HepG2 (cell line): ENCODE measurements at regions not wholly inside any gene's neighbourhood (a gene's known extent, or its start where the extent isn't known, plus 50 kb on each side); places are given as distances from the start of the nearest gene placed in this dataset.

ENCODE experiments used
- ATF7 ChIP-seq, 2 experiments: fragments of 450-650 bp in 1 of 2; sonication (generic) in 1 of 2; formaldehyde crosslinking in 1 of 2; IDR thresholded peaks; 2 replicates each; pipeline versions ENCODE4 v1.4.0 to v1.6.1; 2016 to 2020; ENCODE audit warnings: antibody characterized with exemption in 1 of 2, mild to moderate bottlenecking in 1 of 2, missing genetic modification reagents in 1 of 2
- FOXA3 ChIP-seq: IDR thresholded peaks from 2 replicates; pipeline ENCODE4 v1.6.1; 2016; ENCODE audit warnings: missing genetic modification reagents, missing compliant biosample characterization
- ISL2 ChIP-seq: sonication (generic); formaldehyde crosslinking; IDR thresholded peaks from 2 replicates; pipeline ENCODE4 v1.5.0; 2020; ENCODE audit warnings: missing genetic modification reagents
- JUND ChIP-seq: sonication (generic); formaldehyde crosslinking; IDR thresholded peaks from 2 replicates; pipeline ENCODE4 v1.8.0; 2022; ENCODE audit warnings: mild to moderate bottlenecking, missing genetic modification reagents
- KDM3A ChIP-seq: IDR thresholded peaks from 2 replicates; pipeline ENCODE4 v1.6.1; 2018; ENCODE audit warnings: low read depth, missing compliant biosample characterization
- KMT2B ChIP-seq: IDR thresholded peaks from 2 replicates; pipeline ENCODE4 v1.6.1; 2016; ENCODE audit warnings: missing genetic modification reagents, missing compliant biosample characterization
- MED1 ChIP-seq: sonication (generic); formaldehyde crosslinking; IDR thresholded peaks from 2 replicates; pipeline ENCODE4 v1.4.0; 2020; ENCODE audit warnings: missing genetic modification reagents
- NR1H2 ChIP-seq: sonication (generic); formaldehyde crosslinking; IDR thresholded peaks from 2 replicates; pipeline ENCODE4 v1.8.1; 2022; ENCODE audit warnings: low read depth, missing genetic modification reagents, borderline replicate concordance
- NR2F1 ChIP-seq, 2 experiments: fragments of 450-650 bp in 1 of 2; formaldehyde crosslinking in 1 of 2; IDR thresholded peaks; 2 replicates each; pipeline versions ENCODE4 v1.5.0 to v1.6.1; 2016 to 2020; ENCODE audit warnings: mild to moderate bottlenecking in 1 of 2, missing compliant biosample characterization in 1 of 2, missing genetic modification reagents in 1 of 2, moderate library complexity in 1 of 2
- PCBP1 ChIP-seq: fragments of 200-400 bp; formaldehyde crosslinking; IDR thresholded peaks from 2 replicates; pipeline ENCODE4 v1.6.1; 2017; ENCODE audit warnings: mild to moderate bottlenecking, low read depth, low read length, borderline replicate concordance
- REXO4 ChIP-seq: sonication (generic); formaldehyde crosslinking; IDR thresholded peaks from 2 replicates; pipeline ENCODE4 v1.8.0; 2022; ENCODE audit warnings: missing genetic modification reagents, mild to moderate bottlenecking, borderline replicate concordance
- SAP130 ChIP-seq: IDR thresholded peaks from 2 replicates; pipeline ENCODE4 v1.6.1; 2016; ENCODE audit warnings: low read depth
- TBP ChIP-seq: sonication (generic); formaldehyde crosslinking; IDR thresholded peaks from 2 replicates; pipeline ENCODE4 v1.5.0; 2020; ENCODE audit warnings: missing genetic modification reagents
- ZFP1 ChIP-seq: IDR thresholded peaks from 2 replicates; pipeline ENCODE4 v1.6.1; 2016
- ZIK1 ChIP-seq: sonication (generic); formaldehyde crosslinking; IDR thresholded peaks from 2 replicates; pipeline ENCODE4 v1.5.0; 2020; ENCODE audit warnings: mild to moderate bottlenecking, low read depth, missing genetic modification reagents, borderline replicate concordance
- ZMYM2 ChIP-seq: sonication (generic); formaldehyde crosslinking; IDR thresholded peaks from 2 replicates; pipeline ENCODE4 v1.8.0; 2022; ENCODE audit warnings: mild to moderate bottlenecking, missing genetic modification reagents
- ZNF337 ChIP-seq: sonication (generic); formaldehyde crosslinking; IDR thresholded peaks from 2 replicates; pipeline ENCODE4 v1.5.1; 2020; ENCODE audit warnings: missing genetic modification reagents, low read depth, mild to moderate bottlenecking, borderline replicate concordance
- ZNF746 ChIP-seq: sonication (generic); formaldehyde crosslinking; IDR thresholded peaks from 2 replicates; pipeline ENCODE4 v1.8.0; 2022; ENCODE audit warnings: mild to moderate bottlenecking, missing genetic modification reagents
- ZSCAN25 ChIP-seq: sonication (generic); formaldehyde crosslinking; IDR thresholded peaks from 2 replicates; pipeline ENCODE4 v1.8.0; 2022; ENCODE audit warnings: mild to moderate bottlenecking, missing genetic modification reagents
- TF ChIP-seq, protein P1 (sequence below): sonication (generic); formaldehyde crosslinking; IDR thresholded peaks from 2 replicates; pipeline ENCODE4 v1.5.1; 2020; ENCODE audit warnings: mild to moderate bottlenecking, missing genetic modification reagents, moderate library complexity
- TF ChIP-seq, protein P2 (sequence below): sonication (generic); formaldehyde crosslinking; IDR thresholded peaks from 2 replicates; pipeline ENCODE4 v1.4.0; 2020; ENCODE audit warnings: mild to moderate bottlenecking, missing genetic modification reagents
- TF ChIP-seq, protein P3 (sequence below): sonication (generic); formaldehyde crosslinking; IDR thresholded peaks from 2 replicates; pipeline ENCODE4 v1.5.0; 2020; ENCODE audit warnings: missing genetic modification reagents
- TF ChIP-seq, protein P4 (sequence below), 2 experiments: sonication (generic) in 1 of 2; formaldehyde crosslinking in 1 of 2; IDR thresholded peaks; 2 replicates each; pipeline versions ENCODE4 v1.4.0 to v1.6.1; 2016 to 2020; ENCODE audit warnings: borderline replicate concordance in 1 of 2, low read depth in 1 of 2, mild to moderate bottlenecking in 1 of 2, missing genetic modification reagents in 1 of 2

DNA sequence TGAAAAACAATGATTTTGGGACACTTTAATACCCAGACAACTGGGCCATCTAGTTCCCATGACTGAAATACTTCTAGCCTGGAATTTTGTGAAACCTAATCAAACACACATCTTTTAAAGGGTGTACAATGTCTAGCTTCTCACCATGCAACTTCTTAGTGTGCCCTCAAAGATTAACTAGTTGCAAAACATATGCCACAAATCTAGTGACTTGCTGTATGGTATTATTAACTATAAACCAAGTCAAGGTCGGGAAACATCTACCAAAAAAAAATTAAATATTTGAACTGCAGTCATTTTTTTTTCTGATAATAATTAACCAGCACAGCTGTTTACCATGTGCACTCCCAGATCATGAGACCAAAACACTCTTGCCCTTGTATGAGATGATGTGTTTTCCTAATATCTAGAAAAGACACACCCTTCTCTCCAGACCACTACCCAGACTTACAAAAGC, 171.8 kb upstream of the FOXN3 start (continued):
- no peak for TF ChIP-seq REXO4
- TF ChIP-seq PCBP1, result no peak
- TF ChIP-seq, protein P1, sequence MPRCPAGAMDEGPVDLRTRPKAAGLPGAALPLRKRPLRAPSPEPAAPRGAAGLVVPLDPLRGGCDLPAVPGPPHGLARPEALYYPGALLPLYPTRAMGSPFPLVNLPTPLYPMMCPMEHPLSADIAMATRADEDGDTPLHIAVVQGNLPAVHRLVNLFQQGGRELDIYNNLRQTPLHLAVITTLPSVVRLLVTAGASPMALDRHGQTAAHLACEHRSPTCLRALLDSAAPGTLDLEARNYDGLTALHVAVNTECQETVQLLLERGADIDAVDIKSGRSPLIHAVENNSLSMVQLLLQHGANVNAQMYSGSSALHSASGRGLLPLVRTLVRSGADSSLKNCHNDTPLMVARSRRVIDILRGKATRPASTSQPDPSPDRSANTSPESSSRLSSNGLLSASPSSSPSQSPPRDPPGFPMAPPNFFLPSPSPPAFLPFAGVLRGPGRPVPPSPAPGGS (CRISPR knock-in tag), result no peak
- peak; percentile 81 for TF ChIP-seq SAP130 (CRISPR knock-in tag)
- TF ChIP-seq KDM3A (CRISPR knock-in tag), result no peak
- no peak for TF ChIP-seq KMT2B (CRISPR knock-in tag)
- no peak for TF ChIP-seq TBP (CRISPR knock-in tag)
- TF ChIP-seq ZMYM2, result no peak
- TF ChIP-seq NR2F1 (CRISPR knock-in tag; IDR thresholded peaks at IDR 0.05), result 0 out of 4 replicates have a peak, but pooled peaks of 1 of the 2 experiments have one; percentile 18
- TF ChIP-seq, protein P2, sequence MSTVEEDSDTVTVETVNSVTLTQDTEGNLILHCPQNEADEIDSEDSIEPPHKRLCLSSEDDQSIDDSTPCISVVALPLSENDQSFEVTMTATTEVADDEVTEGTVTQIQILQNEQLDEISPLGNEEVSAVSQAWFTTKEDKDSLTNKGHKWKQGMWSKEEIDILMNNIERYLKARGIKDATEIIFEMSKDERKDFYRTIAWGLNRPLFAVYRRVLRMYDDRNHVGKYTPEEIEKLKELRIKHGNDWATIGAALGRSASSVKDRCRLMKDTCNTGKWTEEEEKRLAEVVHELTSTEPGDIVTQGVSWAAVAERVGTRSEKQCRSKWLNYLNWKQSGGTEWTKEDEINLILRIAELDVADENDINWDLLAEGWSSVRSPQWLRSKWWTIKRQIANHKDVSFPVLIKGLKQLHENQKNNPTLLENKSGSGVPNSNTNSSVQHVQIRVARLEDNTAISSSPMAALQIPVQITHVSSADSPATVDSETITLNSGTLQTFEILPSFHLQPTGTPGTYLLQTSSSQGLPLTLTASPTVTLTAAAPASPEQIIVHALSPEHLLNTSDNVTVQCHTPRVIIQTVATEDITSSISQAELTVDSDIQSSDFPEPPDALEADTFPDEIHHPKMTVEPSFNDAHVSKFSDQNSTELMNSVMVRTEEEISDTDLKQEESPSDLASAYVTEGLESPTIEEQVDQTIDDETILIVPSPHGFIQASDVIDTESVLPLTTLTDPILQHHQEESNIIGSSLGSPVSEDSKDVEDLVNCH (CRISPR knock-in tag), result no peak
- TF ChIP-seq ZIK1 (CRISPR knock-in tag), result no peak
- no peak for TF ChIP-seq NR1H2 (CRISPR knock-in tag)
- no peak for TF ChIP-seq ZNF746 (CRISPR knock-in tag)
- TF ChIP-seq ZNF337 (CRISPR knock-in tag), result no peak
- TF ChIP-seq, protein P3, sequence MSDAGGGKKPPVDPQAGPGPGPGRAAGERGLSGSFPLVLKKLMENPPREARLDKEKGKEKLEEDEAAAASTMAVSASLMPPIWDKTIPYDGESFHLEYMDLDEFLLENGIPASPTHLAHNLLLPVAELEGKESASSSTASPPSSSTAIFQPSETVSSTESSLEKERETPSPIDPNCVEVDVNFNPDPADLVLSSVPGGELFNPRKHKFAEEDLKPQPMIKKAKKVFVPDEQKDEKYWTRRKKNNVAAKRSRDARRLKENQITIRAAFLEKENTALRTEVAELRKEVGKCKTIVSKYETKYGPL, result no peak
- TF ChIP-seq ATF7 (IDR thresholded peaks at IDR 0.05), result no peak
- no peak for TF ChIP-seq ATF7 (CRISPR knock-in tag; IDR thresholded peaks at IDR 0.05)
- peak; percentile 82 for TF ChIP-seq MED1 (CRISPR knock-in tag)
- TF ChIP-seq, protein P4, sequence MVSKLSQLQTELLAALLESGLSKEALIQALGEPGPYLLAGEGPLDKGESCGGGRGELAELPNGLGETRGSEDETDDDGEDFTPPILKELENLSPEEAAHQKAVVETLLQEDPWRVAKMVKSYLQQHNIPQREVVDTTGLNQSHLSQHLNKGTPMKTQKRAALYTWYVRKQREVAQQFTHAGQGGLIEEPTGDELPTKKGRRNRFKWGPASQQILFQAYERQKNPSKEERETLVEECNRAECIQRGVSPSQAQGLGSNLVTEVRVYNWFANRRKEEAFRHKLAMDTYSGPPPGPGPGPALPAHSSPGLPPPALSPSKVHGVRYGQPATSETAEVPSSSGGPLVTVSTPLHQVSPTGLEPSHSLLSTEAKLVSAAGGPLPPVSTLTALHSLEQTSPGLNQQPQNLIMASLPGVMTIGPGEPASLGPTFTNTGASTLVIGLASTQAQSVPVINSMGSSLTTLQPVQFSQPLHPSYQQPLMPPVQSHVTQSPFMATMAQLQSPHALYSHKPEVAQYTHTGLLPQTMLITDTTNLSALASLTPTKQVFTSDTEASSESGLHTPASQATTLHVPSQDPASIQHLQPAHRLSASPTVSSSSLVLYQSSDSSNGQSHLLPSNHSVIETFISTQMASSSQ (IDR thresholded peaks at IDR 0.05; ENCODE audit: low read depth), result peak; percentile 95
- TF ChIP-seq, protein P4 (CRISPR knock-in tag; IDR thresholded peaks at IDR 0.05; ENCODE audit: borderline replicate concordance), result peak; percentile 95; the same call in 1 of the 2 replicates
- no peak for TF ChIP-seq JUND (CRISPR knock-in tag)
- peak; percentile 83; the same call in 1 of the 2 replicates for TF ChIP-seq ZFP1 (CRISPR knock-in tag)
- peak; percentile 90 for TF ChIP-seq FOXA3 (CRISPR knock-in tag)
- no peak for TF ChIP-seq ZSCAN25 (CRISPR knock-in tag)
- TF ChIP-seq ISL2 (CRISPR knock-in tag), result peak; percentile 62
